ENCODE measurements at regions not wholly inside any gene's neighbourhood (a gene's known extent, or its start where the extent isn't known, plus 50 kb on each side); places are given as distances from the start of the nearest gene placed in this dataset.

GRCh38 chr5:123244458-123244857, 155.4 kb downstream of the PRDM6 start:
- no peak overlapping the region for H3K27ac ChIP-seq (ENCODE audit: low read length)
- in situ Hi-C loops (cut with HindIII; ENCODE audit: low pct_unique_long_range_greater_than_20kb, low sequenced_read_pairs) (no loop called here), intact Hi-C loops (cut with micrococcal nuclease; ENCODE audit: unreplicated experiment) (no loop called here)
- H3K4me3 ChIP-seq (ENCODE audit: low read depth in 2 of 2, low read length in 2 of 2): no peak overlapping the region
- no TSS peak for BruUV-seq (replicated peaks)
- ATAC-seq: no peak
- CTCF ChIA-PET: no interaction called here
- no peaks in the 10 kb centered on the region; the same call in 1 of the 2 replicates for H3K27me3 ChIP-seq (ENCODE audit: control insufficient read depth, insufficient read depth, low read length)
- no peak for DNase-seq (ENCODE audit: low read depth, low spot score)
- POLR2A ChIA-PET: no interaction called here
- no peaks in the 10 kb centered on the region for H3K9me3 ChIP-seq (ENCODE audit: control insufficient read depth, insufficient read depth, low read depth, low read length)
- no peaks in the 10 kb centered on the region for H3K36me3 ChIP-seq (ENCODE audit: control insufficient read depth, insufficient read depth, low read length)
- no peaks in the 10 kb centered on the region for H3K4me1 ChIP-seq (ENCODE audit: control insufficient read depth, insufficient read depth, low read length)
- TF ChIP-seq SIN3A (IDR thresholded peaks at IDR 0.05; ENCODE audit: borderline replicate concordance, insufficient read depth, low read depth, low read length) (no peak), REST (IDR thresholded peaks at IDR 0.05; ENCODE audit: insufficient read depth in 1 of 2, low read depth in 2 of 2, low read length in 1 of 2) (no peak), TCF7L2 (IDR thresholded peaks at IDR 0.05; ENCODE audit: low read depth, low read length) (no peak), POLR2AphosphoS5 (IDR thresholded peaks at IDR 0.05; ENCODE audit: low read depth, low read length) (no peak), CTCF (IDR thresholded peaks at IDR 0.05) (no peak)

All from Panc1 (cell line).